Upper lobe of left lung (tissue), 4 donors: ENCODE measurements at regions not wholly inside any gene's neighbourhood (a gene's known extent, or its start where the extent isn't known, plus 50 kb on each side); places are given as distances from the start of the nearest gene placed in this dataset.

Experiments used
- POLR2A ChIP-seq, 4 donors: fragments of 450-650 bp; IDR thresholded peaks; one replicate each; pipeline ENCODE4 v1.5.1; 2016 to 2017; ENCODE audit warnings: antibody characterized with exemption in 4 of 4, mild to moderate bottlenecking in 2 of 4
- POLR2AphosphoS5 ChIP-seq, 2 donors: sonication (generic); formaldehyde crosslinking; IDR thresholded peaks; one replicate each; pipeline ENCODE4 v1.5.1; 2017; ENCODE audit warnings: antibody characterized with exemption in 2 of 2
- TF ChIP-seq, protein P1 (sequence below), 6 experiments: fragments of 450-650 bp in 4 of 6; fragments of 200-600 bp in 2 of 6; sonication (generic) in 2 of 6; IDR thresholded peaks; one replicate each; pipeline ENCODE4 v1.5.1; 2016 to 2019; ENCODE audit warnings: antibody characterized with exemption in 6 of 6

- TF ChIP-seq POLR2A (IDR thresholded peaks at IDR 0.05) (no peak), POLR2AphosphoS5 (IDR thresholded peaks at IDR 0.05) (no peak)
- TF ChIP-seq, protein P1, sequence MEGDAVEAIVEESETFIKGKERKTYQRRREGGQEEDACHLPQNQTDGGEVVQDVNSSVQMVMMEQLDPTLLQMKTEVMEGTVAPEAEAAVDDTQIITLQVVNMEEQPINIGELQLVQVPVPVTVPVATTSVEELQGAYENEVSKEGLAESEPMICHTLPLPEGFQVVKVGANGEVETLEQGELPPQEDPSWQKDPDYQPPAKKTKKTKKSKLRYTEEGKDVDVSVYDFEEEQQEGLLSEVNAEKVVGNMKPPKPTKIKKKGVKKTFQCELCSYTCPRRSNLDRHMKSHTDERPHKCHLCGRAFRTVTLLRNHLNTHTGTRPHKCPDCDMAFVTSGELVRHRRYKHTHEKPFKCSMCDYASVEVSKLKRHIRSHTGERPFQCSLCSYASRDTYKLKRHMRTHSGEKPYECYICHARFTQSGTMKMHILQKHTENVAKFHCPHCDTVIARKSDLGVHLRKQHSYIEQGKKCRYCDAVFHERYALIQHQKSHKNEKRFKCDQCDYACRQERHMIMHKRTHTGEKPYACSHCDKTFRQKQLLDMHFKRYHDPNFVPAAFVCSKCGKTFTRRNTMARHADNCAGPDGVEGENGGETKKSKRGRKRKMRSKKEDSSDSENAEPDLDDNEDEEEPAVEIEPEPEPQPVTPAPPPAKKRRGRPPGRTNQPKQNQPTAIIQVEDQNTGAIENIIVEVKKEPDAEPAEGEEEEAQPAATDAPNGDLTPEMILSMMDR (IDR thresholded peaks at IDR 0.05): no peak
Measured at GRCh38 chr3:104080088-104080626, 1286.6 kb upstream of the ALCAM start.
